ENCODE measurements at regions not wholly inside any gene's neighbourhood (a gene's known extent, or its start where the extent isn't known, plus 50 kb on each side); places are given as distances from the start of the nearest gene placed in this dataset.

DNA sequence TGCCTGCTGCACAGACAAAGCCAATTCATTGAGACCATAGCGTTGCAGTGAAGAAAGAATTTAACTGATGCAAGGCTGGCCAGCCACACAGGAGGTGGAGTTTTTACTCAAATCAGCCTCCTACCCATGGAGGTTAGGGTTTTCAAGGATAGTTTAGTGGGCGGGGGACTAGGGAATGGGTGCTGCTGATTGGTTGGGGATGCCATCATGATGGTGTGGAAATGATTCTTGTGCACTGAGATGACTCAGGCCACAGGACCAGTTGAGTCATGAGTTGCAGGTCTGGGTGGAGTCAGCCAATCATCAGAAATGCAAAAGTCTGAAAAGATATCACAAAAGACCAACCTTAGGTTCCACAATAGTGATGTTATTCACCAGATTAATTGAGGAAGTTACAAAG is 359.6 kb downstream of the FOXO1 start:
- H2BK120ac ChIP-seq (ENCODE audit: low read depth, low read length): no peak overlapping the region
- H2AFZ ChIP-seq (ENCODE audit: low read length): no peak overlapping the region
- no peak overlapping the region for H3K4ac ChIP-seq (ENCODE audit: low read length)
- no peak overlapping the region for H2AK5ac ChIP-seq (ENCODE audit: low read depth, low read length)
- H3K14ac ChIP-seq (ENCODE audit: low read length): no peak overlapping the region
- no peak overlapping the region for H3K23ac ChIP-seq (ENCODE audit: low read depth, low read length, poor library complexity)
- no peak overlapping the region for H3K27ac ChIP-seq (replicated peaks; ENCODE audit: low read length)
- H4K8ac ChIP-seq (ENCODE audit: low read depth, low read length): no peak overlapping the region
- no peaks in the 10 kb centered on the region for H3K27me3 ChIP-seq (ENCODE audit: control insufficient read depth in 3 of 3, insufficient read depth in 3 of 3, low read depth in 1 of 3, low read length in 3 of 3)
- WGBS, 2 donors (ENCODE audit: extremely low coverage in 2 of 2, insufficient read length in 2 of 2, insufficient replicate concordance in 1 of 2): no CpG with 5 or more reads among the region's 2 CpGs
- no peak overlapping the region for H3K18ac ChIP-seq (ENCODE audit: low read length)
- H3K9me3 ChIP-seq (replicated peaks in 1 of 2; ENCODE audit: control insufficient read depth in 2 of 2, insufficient read depth in 1 of 2, low read depth in 1 of 2, low read length in 2 of 2): peaks cover 16 to 29% of the 10 kb centered on the region in 2 donors
- H3K4me3 ChIP-seq (ENCODE audit: low read length in 2 of 2): no peak overlapping the region
- H3K36me3 ChIP-seq (replicated peaks in 1 of 2; ENCODE audit: control insufficient read depth in 2 of 2, insufficient read depth in 2 of 2, low read length in 2 of 2): no peaks in the 10 kb centered on the region
- H3K4me1 ChIP-seq (ENCODE audit: control insufficient read depth in 2 of 2, insufficient read depth in 1 of 2, low read depth in 1 of 2, low read length in 2 of 2): no peaks in the 10 kb centered on the region
- no peak overlapping the region for H3K4me2 ChIP-seq (ENCODE audit: insufficient read depth, low read length, poor library complexity, severe bottlenecking)
- H3K9ac ChIP-seq (ENCODE audit: low read depth, low read length, poor library complexity): no peak overlapping the region
- H2BK15ac ChIP-seq (ENCODE audit: low read length): no peak overlapping the region
- H4K91ac ChIP-seq (ENCODE audit: low read depth, low read length, poor library complexity): no peak overlapping the region
- H2BK5ac ChIP-seq (ENCODE audit: low read length): no peak overlapping the region
- no peak overlapping the region for H2BK12ac ChIP-seq (ENCODE audit: low read length)
- no peaks in the 10 kb centered on the region for H3K79me1 ChIP-seq (ENCODE audit: low read depth, low read length)
- DNase-seq (ENCODE audit: low spot score): no peak

DNA sequence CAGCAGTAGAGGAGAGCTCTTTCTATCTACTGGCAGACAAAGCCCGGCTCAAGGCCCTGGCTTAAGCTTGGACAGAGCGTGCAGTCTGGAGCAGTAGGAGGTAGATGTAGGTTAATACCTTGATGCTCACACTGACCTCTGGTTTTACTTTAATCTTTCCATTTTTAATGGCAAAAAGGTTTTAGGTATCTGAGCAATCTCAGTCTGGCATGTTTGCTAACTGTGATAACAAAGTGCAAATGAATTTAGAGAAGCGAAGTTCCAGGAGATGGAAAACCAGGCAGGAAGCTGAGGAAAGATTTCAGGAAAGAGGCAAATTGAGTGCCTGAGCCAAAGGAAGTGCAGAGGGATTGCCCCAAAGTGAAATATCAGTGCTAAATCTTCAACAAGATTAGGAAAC is 356.6 kb downstream of the FOXO1 start:
- no peak overlapping the region for H4K8ac ChIP-seq (ENCODE audit: low read depth, low read length)
- no peak overlapping the region for H3K9ac ChIP-seq (ENCODE audit: low read depth, low read length, poor library complexity)
- no peaks in the 10 kb centered on the region for H3K79me1 ChIP-seq (ENCODE audit: low read depth, low read length)
- no peak overlapping the region for H2BK12ac ChIP-seq (ENCODE audit: low read length)
- H2AK5ac ChIP-seq (ENCODE audit: low read depth, low read length): no peak overlapping the region
- H2BK15ac ChIP-seq (ENCODE audit: low read length): no peak overlapping the region
- no peaks in the 10 kb centered on the region for H3K36me3 ChIP-seq (replicated peaks in 1 of 2; ENCODE audit: control insufficient read depth in 2 of 2, insufficient read depth in 2 of 2, low read length in 2 of 2)
- H3K23ac ChIP-seq (ENCODE audit: low read depth, low read length, poor library complexity): no peak overlapping the region
- H3K4me3 ChIP-seq (ENCODE audit: low read length in 2 of 2): no peak overlapping the region
- H2AFZ ChIP-seq (ENCODE audit: low read length): peak overlapping the region; percentile 21
- peaks cover 0 to 6% of the 10 kb centered on the region in 2 donors for H3K4me1 ChIP-seq (ENCODE audit: control insufficient read depth in 2 of 2, insufficient read depth in 1 of 2, low read depth in 1 of 2, low read length in 2 of 2)
- no peak for DNase-seq (ENCODE audit: low spot score)
- H3K9me3 ChIP-seq (replicated peaks in 1 of 2; ENCODE audit: control insufficient read depth in 2 of 2, insufficient read depth in 1 of 2, low read depth in 1 of 2, low read length in 2 of 2): peaks cover 7 to 19% of the 10 kb centered on the region in 2 donors
- no peak overlapping the region for H2BK5ac ChIP-seq (ENCODE audit: low read length)
- H3K27ac ChIP-seq (replicated peaks; ENCODE audit: low read length): no peak overlapping the region
- H3K18ac ChIP-seq (ENCODE audit: low read length): no peak overlapping the region
- no CpG with 5 or more reads among the region's 3 CpGs for WGBS, 2 donors (ENCODE audit: extremely low coverage in 2 of 2, insufficient read length in 2 of 2, insufficient replicate concordance in 1 of 2)
- no peak overlapping the region for H2BK120ac ChIP-seq (ENCODE audit: low read depth, low read length)
- no peak overlapping the region for H3K14ac ChIP-seq (ENCODE audit: low read length)
- H3K4ac ChIP-seq (ENCODE audit: low read length): no peak overlapping the region
- H4K91ac ChIP-seq (ENCODE audit: low read depth, low read length, poor library complexity): no peak overlapping the region
- H3K27me3 ChIP-seq (ENCODE audit: control insufficient read depth in 3 of 3, insufficient read depth in 3 of 3, low read depth in 1 of 3, low read length in 3 of 3): no peaks in the 10 kb centered on the region
- no peak overlapping the region for H3K4me2 ChIP-seq (ENCODE audit: insufficient read depth, low read length, poor library complexity, severe bottlenecking)

DNA sequence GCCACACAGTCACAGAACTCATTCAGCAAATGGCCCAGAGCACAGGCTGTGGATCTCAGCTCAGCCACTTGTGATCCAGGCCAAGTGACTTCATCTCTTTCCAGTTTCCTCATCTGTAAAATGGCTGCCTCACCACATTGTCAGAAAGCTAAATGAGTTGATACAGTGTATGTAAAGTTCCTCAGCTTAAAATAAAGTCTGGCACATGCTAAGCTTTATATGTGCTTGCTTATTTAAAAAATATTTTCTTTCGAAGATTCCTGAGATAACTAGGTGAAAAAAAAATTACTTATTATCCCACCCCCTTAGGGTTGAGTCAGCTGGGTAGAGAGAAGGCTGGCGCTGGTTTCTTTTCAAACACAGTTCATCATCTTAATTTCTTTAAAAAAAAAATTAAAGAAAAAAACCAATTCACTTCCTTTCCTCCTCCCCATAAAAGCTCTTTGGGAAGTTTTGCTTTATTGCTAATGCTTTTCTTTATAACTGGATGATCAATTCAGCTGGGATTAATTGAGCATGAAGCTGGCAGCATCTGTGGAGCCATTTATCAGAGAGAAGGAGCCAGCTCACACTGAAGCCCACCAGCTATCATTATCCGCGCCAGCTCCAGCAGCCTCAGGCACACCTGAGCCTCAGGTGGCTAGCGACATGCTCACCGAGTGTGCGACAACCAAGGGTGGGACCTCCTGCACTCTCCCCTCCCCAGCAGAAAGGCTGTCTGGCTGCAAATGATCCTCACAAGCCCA is 354.9 kb downstream of the FOXO1 start:
- no peak overlapping the region for H4K8ac ChIP-seq (ENCODE audit: low read depth, low read length)
- H2BK15ac ChIP-seq (ENCODE audit: low read length): no peak overlapping the region
- no peak overlapping the region for H3K18ac ChIP-seq (ENCODE audit: low read length)
- no peak overlapping the region for H2BK5ac ChIP-seq (ENCODE audit: low read length)
- no peak overlapping the region for H3K4ac ChIP-seq (ENCODE audit: low read length)
- no peaks in the 10 kb centered on the region for H3K36me3 ChIP-seq (replicated peaks in 1 of 2; ENCODE audit: control insufficient read depth in 2 of 2, insufficient read depth in 2 of 2, low read length in 2 of 2)
- H3K27me3 ChIP-seq (ENCODE audit: control insufficient read depth in 3 of 3, insufficient read depth in 3 of 3, low read depth in 1 of 3, low read length in 3 of 3): no peaks in the 10 kb centered on the region
- peaks cover 2 to 6% of the 10 kb centered on the region in 2 donors for H3K4me1 ChIP-seq (ENCODE audit: control insufficient read depth in 2 of 2, insufficient read depth in 1 of 2, low read depth in 1 of 2, low read length in 2 of 2)
- H3K23ac ChIP-seq (ENCODE audit: low read depth, low read length, poor library complexity): no peak overlapping the region
- H4K91ac ChIP-seq (ENCODE audit: low read depth, low read length, poor library complexity): no peak overlapping the region
- H3K14ac ChIP-seq (ENCODE audit: low read length): no peak overlapping the region
- H2BK120ac ChIP-seq (ENCODE audit: low read depth, low read length): no peak overlapping the region
- no peak for DNase-seq (ENCODE audit: low spot score)
- H3K4me2 ChIP-seq (ENCODE audit: insufficient read depth, low read length, poor library complexity, severe bottlenecking): no peak overlapping the region
- no peak overlapping the region for H2AFZ ChIP-seq (ENCODE audit: low read length)
- no peak overlapping the region for H2BK12ac ChIP-seq (ENCODE audit: low read length)
- no peak overlapping the region for H3K9ac ChIP-seq (ENCODE audit: low read depth, low read length, poor library complexity)
- WGBS, 2 donors (ENCODE audit: extremely low coverage in 2 of 2, insufficient read length in 2 of 2, insufficient replicate concordance in 1 of 2): no CpG with 5 or more reads among the region's 7 CpGs
- no peak overlapping the region for H3K4me3 ChIP-seq (ENCODE audit: low read length in 2 of 2)
- H3K27ac ChIP-seq (replicated peaks; ENCODE audit: low read length): no peak overlapping the region
- H2AK5ac ChIP-seq (ENCODE audit: low read depth, low read length): no peak overlapping the region
- peaks cover 2 to 10% of the 10 kb centered on the region in 2 donors for H3K9me3 ChIP-seq (replicated peaks in 1 of 2; ENCODE audit: control insufficient read depth in 2 of 2, insufficient read depth in 1 of 2, low read depth in 1 of 2, low read length in 2 of 2)
- no peaks in the 10 kb centered on the region for H3K79me1 ChIP-seq (ENCODE audit: low read depth, low read length)

DNA sequence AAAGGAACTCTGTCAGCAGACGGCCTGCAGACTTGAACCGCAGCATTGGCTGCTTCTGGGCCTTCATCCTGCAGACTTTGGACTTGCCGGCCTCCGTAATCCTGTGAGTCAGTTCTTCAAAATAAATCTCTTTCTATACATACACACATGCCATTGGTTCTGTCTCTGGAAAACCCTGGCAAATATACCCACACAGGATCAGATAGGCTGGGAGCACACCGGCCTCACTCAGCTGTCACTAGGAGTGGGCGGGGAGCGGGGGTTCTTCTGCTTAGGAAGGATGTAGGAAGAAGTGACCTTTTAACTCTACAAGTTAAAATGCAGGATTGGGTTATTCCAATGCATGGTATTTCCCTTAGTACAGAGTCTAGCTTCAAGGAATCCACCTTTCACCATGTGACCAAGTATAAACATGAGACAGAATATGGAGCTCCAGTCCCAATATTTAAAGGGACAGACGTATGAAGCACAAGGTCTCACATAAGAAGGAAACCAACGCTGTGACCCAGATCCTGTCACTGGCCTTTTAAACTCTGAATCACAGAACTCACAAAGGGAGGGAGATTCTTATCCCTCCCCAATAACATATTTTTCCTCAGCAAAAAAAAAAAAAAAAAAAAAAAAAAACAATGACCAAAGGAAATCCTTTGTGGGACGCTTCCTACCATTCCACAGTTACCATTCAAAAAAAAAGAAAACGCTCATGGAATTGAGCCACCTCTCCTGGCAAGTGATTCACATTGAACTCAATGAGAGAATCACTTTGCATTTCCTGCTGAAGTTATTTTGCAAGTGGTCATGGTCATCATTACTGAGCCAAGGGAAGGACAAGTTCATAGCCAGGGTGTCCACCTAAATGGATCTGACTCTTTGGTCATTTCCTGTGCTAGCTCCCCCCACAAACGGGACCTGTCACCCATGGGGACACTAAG is 352.9 kb downstream of the FOXO1 start:
- Histone ChIP-seq H2AK5ac (ENCODE audit: low read depth, low read length) (no peak overlapping the region), H3K79me1 (ENCODE audit: low read depth, low read length) (no peaks in the 10 kb centered on the region), H2BK120ac (ENCODE audit: low read depth, low read length) (no peak overlapping the region), H3K4me3 (ENCODE audit: low read length in 2 of 2) (no peak overlapping the region), H4K91ac (ENCODE audit: low read depth, low read length, poor library complexity) (no peak overlapping the region), H3K27me3 (ENCODE audit: control insufficient read depth in 3 of 3, insufficient read depth in 3 of 3, low read depth in 1 of 3, low read length in 3 of 3) (no peaks in the 10 kb centered on the region), H2BK12ac (ENCODE audit: low read length) (no peak overlapping the region), H2AFZ (ENCODE audit: low read length) (peak overlapping the region; percentile 7), H4K8ac (ENCODE audit: low read depth, low read length) (no peak overlapping the region), H3K4me1 (ENCODE audit: control insufficient read depth in 2 of 2, insufficient read depth in 1 of 2, low read depth in 1 of 2, low read length in 2 of 2) (peaks cover 5 to 6% of the 10 kb centered on the region in 2 donors), H3K4ac (ENCODE audit: low read length) (no peak overlapping the region), H3K18ac (ENCODE audit: low read length) (no peak overlapping the region), H3K23ac (ENCODE audit: low read depth, low read length, poor library complexity) (no peak overlapping the region), H2BK5ac (ENCODE audit: low read length) (no peak overlapping the region), H3K9me3 (replicated peaks in 1 of 2; ENCODE audit: control insufficient read depth in 2 of 2, insufficient read depth in 1 of 2, low read depth in 1 of 2, low read length in 2 of 2) (peaks cover 0 to 4% of the 10 kb centered on the region in 2 donors), H2BK15ac (ENCODE audit: low read length) (no peak overlapping the region), H3K27ac (replicated peaks; ENCODE audit: low read length) (no peak overlapping the region), H3K9ac (ENCODE audit: low read depth, low read length, poor library complexity) (no peak overlapping the region), H3K14ac (ENCODE audit: low read length) (no peak overlapping the region), H3K4me2 (ENCODE audit: insufficient read depth, low read length, poor library complexity, severe bottlenecking) (no peak overlapping the region), H3K36me3 (replicated peaks in 1 of 2; ENCODE audit: control insufficient read depth in 2 of 2, insufficient read depth in 2 of 2, low read length in 2 of 2) (no peaks in the 10 kb centered on the region)
- no CpG with 5 or more reads among the region's 12 CpGs for WGBS, 2 donors (ENCODE audit: extremely low coverage in 2 of 2, insufficient read length in 2 of 2, insufficient replicate concordance in 1 of 2)
- DNase-seq (ENCODE audit: low spot score): no peak

Measured in neuronal stem cell (in vitro differentiated cells).